ENCODE measurements at regions not wholly inside any gene's neighbourhood (a gene's known extent, or its start where the extent isn't known, plus 50 kb on each side); places are given as distances from the start of the nearest gene placed in this dataset.

DNA sequence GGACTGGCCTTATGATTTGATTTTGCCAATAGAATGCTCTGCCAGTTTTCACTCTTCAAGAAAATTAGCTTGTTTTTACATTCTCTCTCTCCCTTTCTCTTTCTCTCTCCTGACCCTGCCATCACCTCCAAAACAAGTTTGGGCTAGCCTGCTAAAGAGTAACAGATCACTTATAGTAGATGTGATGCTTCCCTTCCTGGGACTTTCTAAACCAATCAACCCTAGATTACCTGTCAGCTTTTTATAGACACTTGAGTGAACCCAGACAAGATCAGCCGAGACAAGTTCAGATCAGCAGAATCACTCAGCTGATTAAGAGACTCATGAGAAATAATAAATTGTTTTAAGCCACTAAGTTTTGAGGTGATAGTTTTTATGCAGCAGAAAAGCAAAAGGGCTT lies 521.2 kb downstream of the ANKRD50 start:
- no peak for DNase-seq (ENCODE audit: low read depth)
- H3K36me3 ChIP-seq (ENCODE audit: control insufficient read depth, insufficient read depth, low read length): no peaks in the 10 kb centered on the region
- H3K27me3 ChIP-seq (ENCODE audit: control insufficient read depth, insufficient read depth, low read length): no peaks in the 10 kb centered on the region
- no peak overlapping the region for H3K4me3 ChIP-seq (ENCODE audit: low read depth, low read length)
- TF ChIP-seq CTCF (IDR thresholded peaks at IDR 0.05; ENCODE audit: insufficient read depth, low read length, poor library complexity, severe bottlenecking): no peak

DNA sequence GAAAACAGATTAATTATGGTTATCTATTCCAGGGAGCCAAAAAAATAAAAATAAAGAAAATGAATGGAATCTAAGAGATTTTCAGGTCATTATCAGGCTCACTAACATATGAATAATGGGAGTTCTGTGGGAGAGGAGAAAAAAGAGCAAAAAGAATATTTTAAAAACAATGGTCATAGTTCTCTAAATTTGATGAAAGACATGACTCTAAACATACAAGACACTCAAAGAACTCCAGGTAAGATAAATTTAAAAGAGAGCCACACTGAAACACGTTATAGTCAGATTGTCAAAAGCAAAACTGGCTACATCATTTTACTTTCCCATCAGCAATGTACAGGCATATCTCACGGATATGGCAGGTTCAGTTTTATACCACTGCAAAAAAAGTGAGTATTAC lies 520.0 kb downstream of the ANKRD50 start:
- H3K4me3 ChIP-seq (ENCODE audit: low read depth, low read length): no peak overlapping the region
- no peaks in the 10 kb centered on the region for H3K27me3 ChIP-seq (ENCODE audit: control insufficient read depth, insufficient read depth, low read length)
- H3K36me3 ChIP-seq (ENCODE audit: control insufficient read depth, insufficient read depth, low read length): no peaks in the 10 kb centered on the region
- no peak for TF ChIP-seq CTCF (IDR thresholded peaks at IDR 0.05; ENCODE audit: insufficient read depth, low read length, poor library complexity, severe bottlenecking)
- no peak for DNase-seq (ENCODE audit: low read depth)

DNA sequence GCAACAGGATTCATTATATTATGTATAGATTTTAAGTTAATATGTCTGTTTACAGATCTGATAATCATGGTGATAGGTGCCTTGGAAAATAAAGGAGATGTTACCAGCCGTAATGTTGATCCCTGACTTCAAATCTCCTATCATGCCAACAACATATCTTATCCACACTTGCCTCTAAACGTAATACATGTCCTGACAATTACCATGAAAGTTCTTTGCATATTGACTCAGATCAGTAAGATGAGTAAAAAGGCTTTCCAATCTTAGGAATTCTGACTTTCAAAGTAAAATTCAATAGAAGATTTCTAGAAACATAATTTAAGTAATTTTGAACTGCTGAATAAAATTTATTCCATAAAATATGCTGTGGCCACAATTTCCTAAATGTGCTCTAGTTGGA lies 513.3 kb downstream of the ANKRD50 start:
- TF ChIP-seq CTCF (IDR thresholded peaks at IDR 0.05; ENCODE audit: insufficient read depth, low read length, poor library complexity, severe bottlenecking): no peak
- Histone ChIP-seq H3K4me3 (ENCODE audit: low read depth, low read length) (no peak overlapping the region), H3K27me3 (ENCODE audit: control insufficient read depth, insufficient read depth, low read length) (no peaks in the 10 kb centered on the region), H3K36me3 (ENCODE audit: control insufficient read depth, insufficient read depth, low read length) (no peaks in the 10 kb centered on the region)
- DNase-seq (ENCODE audit: low read depth): no peak

DNA sequence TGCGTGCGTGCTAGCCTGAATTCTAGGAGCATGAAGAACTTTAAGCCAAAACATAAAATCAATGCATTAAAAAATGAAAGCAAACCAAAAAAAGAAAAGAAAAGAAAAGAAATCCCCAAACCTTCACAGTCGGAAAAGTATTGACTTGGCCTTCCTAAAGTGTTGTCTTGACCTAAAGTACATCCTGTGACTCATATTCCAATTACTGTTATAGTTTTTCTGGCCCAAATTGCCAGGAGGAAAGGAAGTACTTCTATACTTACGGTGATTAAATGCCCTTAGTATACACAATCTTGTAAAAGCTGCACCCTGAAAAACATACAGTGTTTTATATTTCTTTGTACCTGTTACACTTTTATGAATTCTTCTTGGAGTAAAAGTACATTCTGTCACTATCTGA lies 512.8 kb downstream of the ANKRD50 start:
- DNase-seq (ENCODE audit: low read depth): no peak
- Histone ChIP-seq H3K27me3 (ENCODE audit: control insufficient read depth, insufficient read depth, low read length) (no peaks in the 10 kb centered on the region), H3K4me3 (ENCODE audit: low read depth, low read length) (no peak overlapping the region), H3K36me3 (ENCODE audit: control insufficient read depth, insufficient read depth, low read length) (no peaks in the 10 kb centered on the region)
- no peak for TF ChIP-seq CTCF (IDR thresholded peaks at IDR 0.05; ENCODE audit: insufficient read depth, low read length, poor library complexity, severe bottlenecking)

GRCh38 chr4:124201636-124202035 lies 510.9 kb downstream of the ANKRD50 start:
- Histone ChIP-seq H3K27me3 (ENCODE audit: control insufficient read depth, insufficient read depth, low read length) (no peaks in the 10 kb centered on the region), H3K4me3 (ENCODE audit: low read depth, low read length) (no peak overlapping the region), H3K36me3 (ENCODE audit: control insufficient read depth, insufficient read depth, low read length) (no peaks in the 10 kb centered on the region)
- no peak for TF ChIP-seq CTCF (IDR thresholded peaks at IDR 0.05; ENCODE audit: insufficient read depth, low read length, poor library complexity, severe bottlenecking)
- no peak for DNase-seq (ENCODE audit: low read depth)

GRCh38 chr4:124202099-124202498 lies 510.4 kb downstream of the ANKRD50 start:
- no peak for TF ChIP-seq CTCF (IDR thresholded peaks at IDR 0.05; ENCODE audit: insufficient read depth, low read length, poor library complexity, severe bottlenecking)
- DNase-seq (ENCODE audit: low read depth): no peak
- H3K36me3 ChIP-seq (ENCODE audit: control insufficient read depth, insufficient read depth, low read length): no peaks in the 10 kb centered on the region
- H3K4me3 ChIP-seq (ENCODE audit: low read depth, low read length): no peak overlapping the region
- H3K27me3 ChIP-seq (ENCODE audit: control insufficient read depth, insufficient read depth, low read length): no peaks in the 10 kb centered on the region
